GM06990 (cell line): ENCODE measurements at regions not wholly inside any gene's neighbourhood (a gene's known extent, or its start where the extent isn't known, plus 50 kb on each side); places are given as distances from the start of the nearest gene placed in this dataset.

Experiments
- DNase-seq: peaks from one replicate; pipeline ENCODE4 v3.0.0-alpha.2; 2011; ENCODE audit not compliant: insufficient read length; ENCODE audit errors: extremely low read depth
- H3K27me3 ChIP-seq: replicated peaks from 2 replicates; pipeline ENCODE4 v1.6.0; 2011; ENCODE audit warnings: low read length; ENCODE audit not compliant: control insufficient read depth, insufficient read depth
- H3K36me3 ChIP-seq: 2 replicates; pipeline ENCODE4 v1.5.1; 2011; ENCODE audit warnings: low read length; ENCODE audit not compliant: control insufficient read depth, insufficient read depth
- H3K4me3 ChIP-seq: replicated peaks from 2 replicates; pipeline ENCODE4 v1.5.1; 2011; ENCODE audit warnings: low read depth, mild to moderate bottlenecking, control low read depth, low read length
- TF ChIP-seq, protein P1 (sequence below): IDR thresholded peaks from 2 replicates; pipeline ENCODE4 v1.5.1; 2011; ENCODE audit warnings: low read length, control low read depth, mild to moderate bottlenecking, inconsistent platforms; ENCODE audit not compliant: insufficient read depth, poor library complexity, severe bottlenecking

DNA sequence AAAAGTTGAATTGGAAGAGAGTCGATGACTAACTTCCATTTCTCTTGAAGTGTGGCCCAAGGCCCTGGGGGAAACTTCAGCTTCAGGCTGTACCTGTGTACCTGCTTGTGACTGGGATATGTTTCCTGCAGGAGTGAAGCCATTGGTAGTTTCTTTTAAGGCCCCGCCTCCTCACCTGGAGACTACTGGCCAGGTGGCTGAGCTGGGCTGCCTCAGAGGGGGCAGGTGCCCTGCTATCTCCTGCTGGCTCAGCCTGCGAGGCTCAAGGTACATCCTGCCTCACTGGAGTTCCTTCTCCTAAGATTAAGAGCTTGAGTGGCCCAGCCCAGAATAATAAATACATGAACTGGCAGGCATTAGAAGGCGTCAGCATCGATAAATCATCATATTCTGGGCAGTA, 121.6 kb upstream of the ROPN1 start:
- no peaks in the 10 kb centered on the region for H3K27me3 ChIP-seq
- H3K4me3 ChIP-seq, result no peak overlapping the region
- no peak for DNase-seq
- TF ChIP-seq, protein P1, sequence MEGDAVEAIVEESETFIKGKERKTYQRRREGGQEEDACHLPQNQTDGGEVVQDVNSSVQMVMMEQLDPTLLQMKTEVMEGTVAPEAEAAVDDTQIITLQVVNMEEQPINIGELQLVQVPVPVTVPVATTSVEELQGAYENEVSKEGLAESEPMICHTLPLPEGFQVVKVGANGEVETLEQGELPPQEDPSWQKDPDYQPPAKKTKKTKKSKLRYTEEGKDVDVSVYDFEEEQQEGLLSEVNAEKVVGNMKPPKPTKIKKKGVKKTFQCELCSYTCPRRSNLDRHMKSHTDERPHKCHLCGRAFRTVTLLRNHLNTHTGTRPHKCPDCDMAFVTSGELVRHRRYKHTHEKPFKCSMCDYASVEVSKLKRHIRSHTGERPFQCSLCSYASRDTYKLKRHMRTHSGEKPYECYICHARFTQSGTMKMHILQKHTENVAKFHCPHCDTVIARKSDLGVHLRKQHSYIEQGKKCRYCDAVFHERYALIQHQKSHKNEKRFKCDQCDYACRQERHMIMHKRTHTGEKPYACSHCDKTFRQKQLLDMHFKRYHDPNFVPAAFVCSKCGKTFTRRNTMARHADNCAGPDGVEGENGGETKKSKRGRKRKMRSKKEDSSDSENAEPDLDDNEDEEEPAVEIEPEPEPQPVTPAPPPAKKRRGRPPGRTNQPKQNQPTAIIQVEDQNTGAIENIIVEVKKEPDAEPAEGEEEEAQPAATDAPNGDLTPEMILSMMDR, result no peak
- no peaks in the 10 kb centered on the region for H3K36me3 ChIP-seq

DNA sequence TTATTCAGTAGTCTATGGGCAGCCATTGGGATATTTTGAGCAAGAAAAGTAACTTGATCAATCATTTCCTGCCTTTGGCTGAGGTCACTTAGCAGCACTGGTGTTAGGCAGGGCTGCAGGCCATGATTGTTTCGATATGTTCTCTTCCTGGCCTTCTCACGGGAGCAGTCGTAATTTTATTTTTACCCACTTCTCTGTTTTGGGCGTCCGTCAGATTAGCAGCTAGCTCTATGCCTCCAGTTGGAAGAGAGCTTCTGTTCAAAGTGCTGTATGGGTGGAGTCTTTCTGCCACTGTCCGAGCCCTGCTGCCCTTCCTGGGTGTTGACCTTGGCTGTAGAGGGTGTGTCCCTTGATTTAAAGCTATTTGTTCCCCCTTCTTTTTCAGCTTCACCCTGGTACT, 123.4 kb upstream of the ROPN1 start:
- TF ChIP-seq, protein P1, result no peak
- H3K4me3 ChIP-seq, result no peak overlapping the region
- DNase-seq, result no peak
- no peaks in the 10 kb centered on the region; the same call in 1 of the 2 replicates for H3K27me3 ChIP-seq
- no peaks in the 10 kb centered on the region for H3K36me3 ChIP-seq

DNA sequence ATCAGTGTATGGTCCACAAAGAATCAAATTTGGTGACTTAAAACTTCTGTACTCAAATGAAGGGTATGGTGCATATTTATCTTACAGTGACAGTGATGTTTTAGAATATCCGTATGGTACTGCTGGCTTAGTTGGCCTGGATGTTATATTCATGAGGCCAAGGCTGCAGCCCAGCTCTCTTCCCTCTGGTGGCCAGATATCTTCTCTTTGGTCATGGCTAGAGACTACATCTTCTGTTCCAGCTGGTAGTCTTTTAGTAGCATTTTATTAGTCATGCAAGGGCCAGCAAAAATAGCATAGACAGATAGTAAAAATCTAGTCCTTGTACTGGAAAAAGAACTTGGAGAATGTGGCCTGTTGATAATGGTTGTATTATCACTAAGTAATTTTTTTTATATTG, 124.0 kb upstream of the ROPN1 start:
- TF ChIP-seq, protein P1, result no peak
- no peak for DNase-seq
- no peaks in the 10 kb centered on the region for H3K36me3 ChIP-seq

DNA sequence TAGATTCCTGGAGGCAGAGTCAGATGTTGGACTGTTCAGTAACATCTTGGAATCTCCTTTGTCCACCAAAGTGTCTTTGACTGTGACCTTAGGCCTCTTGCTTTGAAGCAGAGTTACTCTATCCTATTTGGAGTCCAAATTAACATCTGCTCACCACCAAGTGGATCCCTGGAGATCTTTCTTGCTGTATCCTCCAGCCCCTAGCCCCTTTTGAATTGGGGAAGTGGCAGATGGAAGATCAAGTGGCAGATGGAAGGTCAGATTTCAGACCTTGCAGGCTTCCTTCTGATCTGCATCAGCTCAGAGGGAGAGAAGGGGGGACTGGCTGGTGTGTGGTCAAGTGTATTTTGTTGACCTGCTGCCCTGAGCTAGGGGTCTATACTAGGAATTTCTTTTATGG, 125.0 kb upstream of the ROPN1 start:
- no peaks in the 10 kb centered on the region; the same call in none of the 2 replicates for H3K27me3 ChIP-seq
- TF ChIP-seq, protein P1, result no peak
- H3K4me3 ChIP-seq, result no peak overlapping the region
- DNase-seq, result no peak
- no peaks in the 10 kb centered on the region for H3K36me3 ChIP-seq

More for the DNA sequence above, 124.0 kb upstream of the ROPN1 start:
- Histone ChIP-seq H3K27me3 (no peaks in the 10 kb centered on the region; the same call in 1 of the 2 replicates), H3K4me3 (no peak overlapping the region)

DNA sequence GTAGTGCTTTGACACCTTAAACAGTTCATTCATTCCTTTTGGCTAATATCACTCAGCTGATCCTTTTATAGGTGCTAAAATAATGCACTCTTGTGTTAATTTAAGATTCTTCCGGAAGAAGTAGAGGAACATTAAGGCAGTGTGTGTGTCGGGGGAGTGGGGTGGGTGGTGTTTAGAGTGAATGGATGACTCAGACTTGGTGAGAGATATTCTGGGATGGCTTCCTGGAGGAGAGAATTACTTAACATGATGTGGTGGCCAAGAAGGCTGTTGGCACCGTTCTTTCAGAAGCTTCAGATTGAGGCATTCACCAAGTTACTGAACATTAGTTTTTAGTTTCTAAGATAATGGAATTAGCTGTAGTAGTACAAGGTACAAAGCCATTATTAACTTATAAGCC, 125.6 kb upstream of the ROPN1 start:
- TF ChIP-seq, protein P1, result no peak
- Histone ChIP-seq H3K27me3 (no peaks in the 10 kb centered on the region; the same call in none of the 2 replicates), H3K36me3 (no peaks in the 10 kb centered on the region), H3K4me3 (no peak overlapping the region)
- no peak for DNase-seq

DNA sequence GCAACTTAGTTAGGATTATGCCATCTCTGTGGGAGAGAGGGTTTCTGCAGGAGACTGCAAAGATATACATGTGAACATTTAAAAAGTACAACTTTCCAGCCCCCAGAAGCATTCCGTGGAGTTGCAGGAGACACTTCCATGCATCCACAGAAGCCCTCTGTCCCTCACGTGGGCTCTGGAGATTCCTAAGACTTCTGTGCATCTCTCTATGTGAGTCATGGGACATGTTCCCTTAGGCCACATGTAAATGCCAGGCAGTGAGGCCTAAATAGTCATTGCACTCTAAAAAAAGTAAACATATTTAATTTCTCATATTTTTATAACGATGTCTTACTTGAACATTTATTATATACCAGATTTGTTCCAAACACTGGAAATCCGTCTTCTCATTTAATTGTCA, 126.5 kb upstream of the ROPN1 start:
- Histone ChIP-seq H3K36me3 (no peaks in the 10 kb centered on the region), H3K4me3 (no peak overlapping the region), H3K27me3 (no peaks in the 10 kb centered on the region; the same call in none of the 2 replicates)
- TF ChIP-seq, protein P1, result no peak
- no peak for DNase-seq
